Peyer's patch (tissue), 4 donors: ENCODE measurements at regions not wholly inside any gene's neighbourhood (a gene's known extent, or its start where the extent isn't known, plus 50 kb on each side); places are given as distances from the start of the nearest gene placed in this dataset.

Experiments used
- DNase-seq, 3 donors: peaks; one replicate each; pipeline ENCODE4 v3.0.0-alpha.2; 2017 to 2019
- H3K27ac ChIP-seq, 4 donors: fragments of 200-600 bp; sonication (generic); one replicate each; pipeline ENCODE4 v1.5.1; 2016 to 2019
- H3K27me3 ChIP-seq, 2 donors: fragments of 200-600 bp; sonication (generic); one replicate each; pipeline ENCODE4 v1.5.1; 2019
- H3K36me3 ChIP-seq, 3 donors: fragments of 200-600 bp; sonication (generic); one replicate each; pipeline ENCODE4 v1.5.1; 2016 to 2019
- H3K4me1 ChIP-seq, 4 donors: fragments of 200-600 bp; sonication (generic); one replicate each; pipeline ENCODE4 v1.5.1; 2016 to 2019
- H3K4me3 ChIP-seq, 4 donors: fragments of 200-600 bp; sonication (generic); 1 replicate in 3 of 4; 2 replicates in 1 of 4; pipeline ENCODE4 v1.5.1; 2016 to 2019; ENCODE audit warnings: mild to moderate bottlenecking in 1 of 4
- H3K9me3 ChIP-seq, 4 donors: fragments of 200-600 bp; sonication (generic); one replicate each; pipeline ENCODE4 v1.5.1; 2016 to 2019; ENCODE audit warnings: mild to moderate bottlenecking in 1 of 4
- POLR2A ChIP-seq, 2 donors: fragments of 450-650 bp; IDR thresholded peaks; one replicate each; pipeline ENCODE4 v1.5.1; 2017; ENCODE audit warnings: antibody characterized with exemption in 2 of 2, mild to moderate bottlenecking in 2 of 2, moderate library complexity in 2 of 2
- TF ChIP-seq, protein P1 (sequence below), 6 experiments: fragments of 450-650 bp in 4 of 6; fragments of 200-600 bp in 2 of 6; sonication (generic) in 1 of 6; IDR thresholded peaks; one replicate each; pipeline ENCODE4 v1.5.1; 2017 to 2019; ENCODE audit warnings: antibody characterized with exemption in 6 of 6, mild to moderate bottlenecking in 3 of 6, moderate library complexity in 1 of 6

- Histone ChIP-seq H3K9me3 (no peaks in the 10 kb centered on the region), H3K4me1 (peaks cover 0 to 28% (median 13%) of the 10 kb centered on the region in 4 donors), H3K36me3 (no peaks in the 10 kb centered on the region), H3K27ac (peak overlapping the region in 3 of 4 donors; percentile 3 to 81 (median 71)), H3K27me3 (no peaks in the 10 kb centered on the region), H3K4me3 (no peak overlapping the region)
- TF ChIP-seq POLR2A (IDR thresholded peaks at IDR 0.05) = no peak
- TF ChIP-seq, protein P1, sequence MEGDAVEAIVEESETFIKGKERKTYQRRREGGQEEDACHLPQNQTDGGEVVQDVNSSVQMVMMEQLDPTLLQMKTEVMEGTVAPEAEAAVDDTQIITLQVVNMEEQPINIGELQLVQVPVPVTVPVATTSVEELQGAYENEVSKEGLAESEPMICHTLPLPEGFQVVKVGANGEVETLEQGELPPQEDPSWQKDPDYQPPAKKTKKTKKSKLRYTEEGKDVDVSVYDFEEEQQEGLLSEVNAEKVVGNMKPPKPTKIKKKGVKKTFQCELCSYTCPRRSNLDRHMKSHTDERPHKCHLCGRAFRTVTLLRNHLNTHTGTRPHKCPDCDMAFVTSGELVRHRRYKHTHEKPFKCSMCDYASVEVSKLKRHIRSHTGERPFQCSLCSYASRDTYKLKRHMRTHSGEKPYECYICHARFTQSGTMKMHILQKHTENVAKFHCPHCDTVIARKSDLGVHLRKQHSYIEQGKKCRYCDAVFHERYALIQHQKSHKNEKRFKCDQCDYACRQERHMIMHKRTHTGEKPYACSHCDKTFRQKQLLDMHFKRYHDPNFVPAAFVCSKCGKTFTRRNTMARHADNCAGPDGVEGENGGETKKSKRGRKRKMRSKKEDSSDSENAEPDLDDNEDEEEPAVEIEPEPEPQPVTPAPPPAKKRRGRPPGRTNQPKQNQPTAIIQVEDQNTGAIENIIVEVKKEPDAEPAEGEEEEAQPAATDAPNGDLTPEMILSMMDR (IDR thresholded peaks at IDR 0.05) = no peak
- no peak for DNase-seq
These were observed 204.0 kb downstream of the ARL4C start for GRCh38 chr2:234292962-234293243.

DNA sequence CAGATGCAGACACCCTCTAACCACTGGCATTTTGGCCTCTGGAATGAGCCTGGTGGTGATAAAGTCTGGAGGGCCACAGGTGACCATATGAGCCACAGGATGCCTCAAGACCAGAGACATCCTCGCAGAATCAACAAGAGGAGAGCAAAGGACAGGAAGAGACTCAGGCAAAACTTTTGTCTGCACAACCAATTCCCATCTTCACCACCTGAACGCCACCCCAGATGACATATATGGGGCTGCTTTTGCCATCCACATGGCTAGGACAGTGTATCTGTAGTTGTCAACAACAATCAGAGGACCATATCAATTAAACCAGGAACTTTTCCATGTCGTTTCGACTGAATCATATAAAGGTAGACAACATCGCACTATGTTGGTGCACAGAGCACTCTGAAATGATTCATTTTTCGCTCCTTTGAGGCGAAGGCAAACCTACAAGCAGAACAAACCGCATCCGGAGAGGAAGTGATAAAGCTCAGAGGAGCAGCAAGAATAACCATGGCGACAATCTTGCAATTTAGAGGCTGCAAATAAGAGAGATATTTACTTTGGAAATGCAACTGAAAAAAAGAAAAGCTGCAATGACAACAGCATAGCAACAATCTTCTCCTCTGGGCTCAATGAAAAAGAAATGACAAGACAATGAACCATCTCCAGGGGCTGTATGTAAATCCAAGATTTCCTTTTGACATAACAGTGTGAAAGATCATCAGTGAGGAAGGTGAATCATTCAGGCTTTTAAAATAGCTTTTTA is 204.5 kb downstream of the ARL4C start:
- no peak for TF ChIP-seq POLR2A (IDR thresholded peaks at IDR 0.05)
- TF ChIP-seq, protein P1 (IDR thresholded peaks at IDR 0.05) = no peak
- peak overlapping the region; percentile 71 to 81 (median 78) for H3K27ac ChIP-seq

GRCh38 chr2:234291765-234292204 is 205.1 kb downstream of the ARL4C start:
- peak in 2 of 3 donors; percentile 53 to 80 for DNase-seq

More for the DNA sequence above, 204.5 kb downstream of the ARL4C start:
- Histone ChIP-seq H3K4me3 (no peak overlapping the region), H3K36me3 (no peaks in the 10 kb centered on the region), H3K9me3 (no peaks in the 10 kb centered on the region), H3K27me3 (no peaks in the 10 kb centered on the region), H3K4me1 (peaks cover 0 to 28% (median 13%) of the 10 kb centered on the region in 4 donors)
- peak in 2 of 3 donors; percentile 75 to 81 for DNase-seq

GRCh38 chr2:234290671-234291070 is 206.2 kb downstream of the ARL4C start:
- peak in 2 of 3 donors; percentile 80 to 88 for DNase-seq
- Histone ChIP-seq H3K9me3 (no peaks in the 10 kb centered on the region), H3K27me3 (no peaks in the 10 kb centered on the region), H3K4me3 (no peak overlapping the region), H3K4me1 (peaks cover 0 to 28% (median 13%) of the 10 kb centered on the region in 4 donors), H3K36me3 (no peaks in the 10 kb centered on the region), H3K27ac (peak overlapping the region; percentile 71 to 81 (median 78))
- peak in 1 of 2 donors; percentile 22 for TF ChIP-seq POLR2A (IDR thresholded peaks at IDR 0.05)
- TF ChIP-seq, protein P1 (IDR thresholded peaks at IDR 0.05) = no peak

More at GRCh38 chr2:234291765-234292204, 205.1 kb downstream of the ARL4C start:
- Histone ChIP-seq H3K27ac (peak overlapping the region; percentile 71 to 81 (median 78)), H3K4me1 (peaks cover 0 to 28% (median 13%) of the 10 kb centered on the region in 4 donors), H3K27me3 (no peaks in the 10 kb centered on the region), H3K36me3 (no peaks in the 10 kb centered on the region), H3K4me3 (no peak overlapping the region), H3K9me3 (no peaks in the 10 kb centered on the region)
- TF ChIP-seq, protein P1 (IDR thresholded peaks at IDR 0.05) = no peak
- TF ChIP-seq POLR2A (IDR thresholded peaks at IDR 0.05) = no peak

DNA sequence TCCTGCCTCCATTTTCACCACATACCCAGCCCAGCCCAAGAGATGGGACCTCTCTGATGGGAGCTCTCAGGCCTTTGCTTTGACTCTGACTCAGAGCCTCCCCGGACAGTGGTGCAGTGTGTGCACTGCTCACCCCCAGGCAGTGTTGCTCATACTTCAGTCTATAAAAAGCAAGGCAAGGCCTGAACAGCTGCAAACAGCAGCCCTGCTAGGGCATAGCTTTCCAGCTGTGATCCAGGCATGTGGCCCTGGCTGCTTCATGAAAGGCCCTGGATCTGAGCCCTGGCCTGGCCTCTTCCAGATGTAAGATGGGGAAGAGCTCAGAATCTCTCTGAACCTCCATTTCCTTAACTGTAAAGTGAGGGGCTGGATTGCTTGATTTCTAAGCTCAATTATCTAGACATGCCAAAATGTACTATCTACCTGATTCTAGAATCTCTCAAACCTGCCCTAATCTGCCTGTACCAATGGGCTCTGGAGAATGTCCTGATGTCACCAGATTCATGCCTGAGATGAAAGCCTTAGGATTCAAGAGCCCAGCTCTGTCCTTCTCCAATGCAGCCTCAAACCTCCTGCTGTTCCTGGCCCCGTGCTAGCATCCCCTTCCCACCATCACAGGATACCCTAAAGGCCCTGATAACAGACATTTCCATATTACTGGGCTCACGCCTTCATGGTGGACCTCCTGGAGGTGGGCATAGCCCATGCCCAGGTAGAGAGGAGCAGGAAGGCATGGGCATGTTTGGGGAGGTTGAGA is 206.9 kb downstream of the ARL4C start:
- no peaks in the 10 kb centered on the region for H3K36me3 ChIP-seq
- H3K4me3 ChIP-seq = no peak overlapping the region
- peak overlapping the region; percentile 71 to 81 (median 78) for H3K27ac ChIP-seq
- no peaks in the 10 kb centered on the region for H3K9me3 ChIP-seq
- H3K27me3 ChIP-seq = no peaks in the 10 kb centered on the region
- DNase-seq = peak in 1 of 3 donors; percentile 58
- TF ChIP-seq, protein P1 (IDR thresholded peaks at IDR 0.05) = no peak
- no peak for TF ChIP-seq POLR2A (IDR thresholded peaks at IDR 0.05)
- H3K4me1 ChIP-seq = peaks cover 0 to 28% (median 13%) of the 10 kb centered on the region in 4 donors
